OCI-LY3 (cell line): ENCODE measurements at regions not wholly inside any gene's neighbourhood (a gene's known extent, or its start where the extent isn't known, plus 50 kb on each side); places are given as distances from the start of the nearest gene placed in this dataset.

ENCODE experiments used
- H2AFZ ChIP-seq: fragments of 200-600, 300-600 bp; shearing (Covaris generic); 2 replicates; pipeline ENCODE4 v1.6.0; 2014; ENCODE audit warnings: antibody characterized with exemption, low read depth, low read length
- H3K27ac ChIP-seq: fragments of 200-600, 300-600 bp; sonication (generic); 2 replicates; pipeline ENCODE4 v1.5.1; 2014; ENCODE audit warnings: mild to moderate bottlenecking, low read length, moderate library complexity, mixed read lengths
- H3K27me3 ChIP-seq: fragments of 200-600, 300-600 bp; sonication (generic); 2 replicates; pipeline ENCODE4 v1.6.1; 2014; ENCODE audit warnings: low read depth, low read length, mixed read lengths
- H3K36me3 ChIP-seq: fragments of 200-600, 300-600 bp; sonication (generic); replicated peaks from 2 replicates; pipeline ENCODE3; 2014; ENCODE audit warnings: low read depth, low read length, mixed read lengths
- H3K4me1 ChIP-seq: fragments of 300-600, 200-600 bp; sonication (generic); 2 replicates; pipeline ENCODE4 v1.6.1; 2014; ENCODE audit warnings: low read length, mixed read lengths
- H3K4me2 ChIP-seq: fragments of 200-600, 300-600 bp; sonication (generic); 2 replicates; pipeline ENCODE4 v1.6.1; 2014; ENCODE audit warnings: low read length, mixed read lengths
- H3K4me3 ChIP-seq: fragments of 300-600, 200-600 bp; sonication (generic); 2 replicates; pipeline ENCODE4 v1.5.1; 2014; ENCODE audit warnings: antibody characterized with exemption, mild to moderate bottlenecking, low read length, moderate library complexity
- H3K79me2 ChIP-seq: fragments of 300-600, 200-600 bp; shearing (Covaris generic); 2 replicates; pipeline ENCODE4 v1.6.1; 2014; ENCODE audit warnings: mild to moderate bottlenecking, low read length, mixed read lengths
- H3K9ac ChIP-seq: fragments of 300-600, 200-600 bp; shearing (Covaris generic); 2 replicates; pipeline ENCODE4 v1.6.0; 2014; ENCODE audit warnings: mild to moderate bottlenecking, low read length, moderate library complexity
- H3K9me3 ChIP-seq: fragments of 200-600, 300-600 bp; shearing (Covaris generic); 2 replicates; pipeline ENCODE4 v1.6.1; 2014; ENCODE audit warnings: low read length, mixed read lengths; ENCODE audit not compliant: insufficient read depth
- H4K20me1 ChIP-seq: fragments of 200-600, 300-600 bp; sonication (generic); 2 replicates; pipeline ENCODE4 v1.6.1; 2016; ENCODE audit warnings: low read length, mixed read lengths; ENCODE audit not compliant: insufficient read depth
- EZH2phosphoT487 ChIP-seq: fragments of 200-600 bp; shearing (Covaris generic); IDR thresholded peaks from 2 replicates; pipeline ENCODE4 v1.6.1; 2018; ENCODE audit warnings: antibody characterized with exemption, mixed run types, low read depth
- TF ChIP-seq, protein P1 (sequence below): fragments of 200-600, 300-600 bp; sonication (generic); IDR thresholded peaks from 2 replicates; pipeline ENCODE4 v1.5.1; 2014; ENCODE audit warnings: antibody characterized with exemption, low read length, low read depth

DNA sequence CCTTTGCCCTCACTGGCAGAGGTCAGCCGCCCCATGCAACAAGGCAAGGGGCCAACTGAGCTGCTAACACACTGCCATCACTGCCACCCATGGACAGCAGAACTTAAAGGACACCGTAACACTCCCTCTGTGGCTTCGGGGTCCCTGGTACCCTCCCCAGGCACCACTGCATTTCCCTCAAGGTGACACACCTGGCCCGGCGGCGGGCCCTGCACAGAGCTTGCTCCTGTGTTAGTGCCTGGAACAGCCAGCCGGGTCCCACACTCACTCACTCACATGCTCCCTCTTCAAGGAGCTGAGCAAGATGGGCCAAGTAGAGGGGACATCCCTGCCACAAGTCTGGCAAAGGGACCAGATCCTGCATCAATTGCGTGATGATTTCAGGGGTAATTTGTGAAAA lies 126.5 kb upstream of the SOX4 start:
- Histone ChIP-seq H3K27ac (no peak overlapping the region), H3K9me3 (no peaks in the 10 kb centered on the region), H3K4me2 (no peak overlapping the region), H3K4me3 (no peak overlapping the region), H3K36me3 (no peaks in the 10 kb centered on the region), H3K4me1 (no peaks in the 10 kb centered on the region), H3K27me3 (no peaks in the 10 kb centered on the region), H3K9ac (no peak overlapping the region), H3K79me2 (no peaks in the 10 kb centered on the region), H2AFZ (no peak overlapping the region), H4K20me1 (no peaks in the 10 kb centered on the region)
- no peak for TF ChIP-seq EZH2phosphoT487
- TF ChIP-seq, protein P1, sequence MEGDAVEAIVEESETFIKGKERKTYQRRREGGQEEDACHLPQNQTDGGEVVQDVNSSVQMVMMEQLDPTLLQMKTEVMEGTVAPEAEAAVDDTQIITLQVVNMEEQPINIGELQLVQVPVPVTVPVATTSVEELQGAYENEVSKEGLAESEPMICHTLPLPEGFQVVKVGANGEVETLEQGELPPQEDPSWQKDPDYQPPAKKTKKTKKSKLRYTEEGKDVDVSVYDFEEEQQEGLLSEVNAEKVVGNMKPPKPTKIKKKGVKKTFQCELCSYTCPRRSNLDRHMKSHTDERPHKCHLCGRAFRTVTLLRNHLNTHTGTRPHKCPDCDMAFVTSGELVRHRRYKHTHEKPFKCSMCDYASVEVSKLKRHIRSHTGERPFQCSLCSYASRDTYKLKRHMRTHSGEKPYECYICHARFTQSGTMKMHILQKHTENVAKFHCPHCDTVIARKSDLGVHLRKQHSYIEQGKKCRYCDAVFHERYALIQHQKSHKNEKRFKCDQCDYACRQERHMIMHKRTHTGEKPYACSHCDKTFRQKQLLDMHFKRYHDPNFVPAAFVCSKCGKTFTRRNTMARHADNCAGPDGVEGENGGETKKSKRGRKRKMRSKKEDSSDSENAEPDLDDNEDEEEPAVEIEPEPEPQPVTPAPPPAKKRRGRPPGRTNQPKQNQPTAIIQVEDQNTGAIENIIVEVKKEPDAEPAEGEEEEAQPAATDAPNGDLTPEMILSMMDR = no peak

DNA sequence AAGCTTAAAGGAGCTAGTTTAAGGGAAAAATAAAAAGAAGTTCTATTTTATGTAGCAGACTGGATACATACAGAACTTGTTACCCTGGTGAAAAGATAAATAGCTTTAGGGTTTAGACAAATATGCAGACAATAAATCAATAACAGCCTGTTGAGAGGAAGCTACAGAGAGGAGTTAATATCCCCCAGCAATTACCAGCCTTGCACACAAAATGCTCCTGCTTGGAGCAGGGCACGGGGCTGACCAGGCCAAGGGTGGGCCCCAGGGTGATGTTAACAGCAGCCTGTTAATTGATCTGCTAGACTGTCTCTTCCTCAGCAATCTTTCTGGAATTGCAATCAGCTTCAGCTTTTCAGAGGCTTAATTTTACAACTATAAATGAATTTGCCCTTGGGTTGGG lies 125.1 kb upstream of the SOX4 start:
- Histone ChIP-seq H3K9ac (no peak overlapping the region), H3K4me2 (no peak overlapping the region)

DNA sequence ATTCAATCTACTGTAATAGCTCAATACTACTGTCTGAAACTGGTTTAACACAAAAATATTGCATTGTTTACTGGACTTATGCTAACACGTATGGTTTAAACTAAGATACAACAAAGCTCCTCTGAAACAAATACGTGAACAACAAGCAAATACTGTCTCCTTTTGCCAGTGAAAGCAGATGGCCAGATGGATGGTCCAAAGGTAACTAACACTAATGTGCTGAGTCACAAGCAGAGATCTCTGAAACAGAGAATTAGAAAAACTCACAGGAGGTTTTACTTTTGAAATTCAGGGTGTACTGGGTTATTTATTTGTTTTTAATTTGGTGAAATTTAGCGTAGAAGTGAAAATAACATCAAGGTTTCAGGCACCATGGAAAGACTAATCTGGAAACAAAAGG lies 124.3 kb upstream of the SOX4 start:
- no peak overlapping the region for H2AFZ ChIP-seq
- H3K36me3 ChIP-seq = no peaks in the 10 kb centered on the region
- H3K79me2 ChIP-seq = no peaks in the 10 kb centered on the region
- no peaks in the 10 kb centered on the region for H4K20me1 ChIP-seq
- no peak overlapping the region for H3K9ac ChIP-seq
- no peak overlapping the region for H3K27ac ChIP-seq
- H3K4me2 ChIP-seq = no peak overlapping the region
- no peaks in the 10 kb centered on the region for H3K9me3 ChIP-seq
- no peaks in the 10 kb centered on the region for H3K27me3 ChIP-seq
- no peaks in the 10 kb centered on the region for H3K4me1 ChIP-seq
- TF ChIP-seq, protein P1 = no peak
- TF ChIP-seq EZH2phosphoT487 = no peak
- H3K4me3 ChIP-seq = no peak overlapping the region

More for the DNA sequence above, 125.1 kb upstream of the SOX4 start:
- no peaks in the 10 kb centered on the region for H3K4me1 ChIP-seq
- H3K4me3 ChIP-seq = no peak overlapping the region
- no peak overlapping the region for H3K27ac ChIP-seq
- H3K27me3 ChIP-seq = no peaks in the 10 kb centered on the region
- H3K36me3 ChIP-seq = no peaks in the 10 kb centered on the region
- no peaks in the 10 kb centered on the region for H3K9me3 ChIP-seq
- TF ChIP-seq, protein P1 = no peak
- TF ChIP-seq EZH2phosphoT487 = no peak
- no peak overlapping the region for H2AFZ ChIP-seq
- no peaks in the 10 kb centered on the region for H3K79me2 ChIP-seq
- H4K20me1 ChIP-seq = no peaks in the 10 kb centered on the region

DNA sequence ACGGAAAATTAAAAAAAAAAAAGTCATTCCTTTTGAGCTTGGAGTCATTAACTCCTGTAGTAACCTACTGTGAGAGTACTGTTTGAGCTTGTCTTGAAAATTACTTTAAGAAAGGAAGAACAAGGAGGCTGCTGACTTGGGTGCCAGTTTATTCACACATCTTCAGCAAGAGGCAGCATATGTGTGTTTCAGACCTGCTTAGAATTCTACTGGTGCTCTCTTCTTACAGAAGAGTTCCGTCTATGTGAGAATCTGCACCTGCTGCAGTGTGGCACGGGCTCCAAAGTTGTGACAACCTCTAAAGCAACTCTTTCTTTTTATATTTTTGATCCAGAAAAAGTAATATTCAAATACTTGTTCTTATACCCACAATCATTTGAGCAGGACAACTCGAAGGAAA lies 117.4 kb upstream of the SOX4 start:
- Histone ChIP-seq H3K4me1 (peaks cover 5% of the 10 kb centered on the region; the same call in 1 of the 2 replicates), H3K9ac (no peak overlapping the region), H3K27me3 (no peaks in the 10 kb centered on the region; the same call in 1 of the 2 replicates), H2AFZ (no peak overlapping the region), H4K20me1 (no peaks in the 10 kb centered on the region), H3K79me2 (no peaks in the 10 kb centered on the region), H3K27ac (no peak overlapping the region), H3K9me3 (no peaks in the 10 kb centered on the region), H3K36me3 (no peaks in the 10 kb centered on the region), H3K4me2 (no peak overlapping the region), H3K4me3 (no peak overlapping the region)
- TF ChIP-seq, protein P1 = no peak
- no peak for TF ChIP-seq EZH2phosphoT487
